HuH-7.5 (cell line): ENCODE measurements at regions not wholly inside any gene's neighbourhood (a gene's known extent, or its start where the extent isn't known, plus 50 kb on each side); places are given as distances from the start of the nearest gene placed in this dataset.
"Not testable (repeated sequence)": the region's sequence is repeated elsewhere in the genome, so short reads cannot be mapped to it uniquely, and the experiment has no call there.

Experiments used
- DNase-seq: peaks from one replicate; pipeline ENCODE4 v3.0.0; 2011; ENCODE audit warnings: low spot score

GRCh38 chr6:120355822-120356221, 978.5 kb downstream of the TBC1D32 start:
- DNase-seq: no peak

- no peak for DNase-seq
Measured at GRCh38 chr6:120354452-120355098, 979.7 kb downstream of the TBC1D32 start.

- no peak for DNase-seq
Measured at GRCh38 chr6:120352491-120352890, 981.8 kb downstream of the TBC1D32 start.

- no peak for DNase-seq
Measured at GRCh38 chr6:120348926-120349325, 985.4 kb downstream of the TBC1D32 start.

GRCh38 chr6:120328521-120328920, 979.0 kb upstream of the MAN1A1 start:
- no peak for DNase-seq

GRCh38 chr6:120320481-120321162, 971.1 kb upstream of the MAN1A1 start:
- DNase-seq: no peak

GRCh38 chr6:120304223-120304622, 954.7 kb upstream of the MAN1A1 start:
- DNase-seq: no peak

- no peak for DNase-seq
Measured at GRCh38 chr6:120303527-120303926, 954.0 kb upstream of the MAN1A1 start.

- DNase-seq: no peak
Measured at GRCh38 chr6:120302041-120302440, 952.5 kb upstream of the MAN1A1 start.

- DNase-seq: no peak
Measured at GRCh38 chr6:120290964-120291363, 941.4 kb upstream of the MAN1A1 start.

GRCh38 chr6:120282005-120282404, 932.4 kb upstream of the MAN1A1 start:
- DNase-seq: no peak

- no peak for DNase-seq
Measured at GRCh38 chr6:120279466-120280167, 930.1 kb upstream of the MAN1A1 start.

GRCh38 chr6:120278689-120279396, 929.3 kb upstream of the MAN1A1 start:
- no peak for DNase-seq

- DNase-seq: no peak
Measured at GRCh38 chr6:120274547-120274946, 925.0 kb upstream of the MAN1A1 start.

GRCh38 chr6:120273411-120273810, 923.9 kb upstream of the MAN1A1 start:
- DNase-seq: no peak

GRCh38 chr6:120272038-120272437, 922.5 kb upstream of the MAN1A1 start:
- no peak for DNase-seq

GRCh38 chr6:120268256-120268655, 918.7 kb upstream of the MAN1A1 start:
- DNase-seq: not testable (repeated sequence)

GRCh38 chr6:120262354-120262753, 912.8 kb upstream of the MAN1A1 start:
- DNase-seq: no peak

- no peak for DNase-seq
Measured at GRCh38 chr6:120260636-120261035, 911.1 kb upstream of the MAN1A1 start.

GRCh38 chr6:120254651-120255050, 905.1 kb upstream of the MAN1A1 start:
- DNase-seq: no peak

GRCh38 chr6:120248451-120248850, 898.9 kb upstream of the MAN1A1 start:
- DNase-seq: no peak

- DNase-seq: no peak
Measured at GRCh38 chr6:120237221-120237620, 887.7 kb upstream of the MAN1A1 start.

- DNase-seq: no peak
Measured at GRCh38 chr6:120230008-120230407, 880.4 kb upstream of the MAN1A1 start.
